ENCODE measurements at regions not wholly inside any gene's neighbourhood (a gene's known extent, or its start where the extent isn't known, plus 50 kb on each side); places are given as distances from the start of the nearest gene placed in this dataset.

GRCh38 chr1:101379950-101380349 lies 143.1 kb downstream of the S1PR1 start (continued):
- TF ChIP-seq, protein P1, sequence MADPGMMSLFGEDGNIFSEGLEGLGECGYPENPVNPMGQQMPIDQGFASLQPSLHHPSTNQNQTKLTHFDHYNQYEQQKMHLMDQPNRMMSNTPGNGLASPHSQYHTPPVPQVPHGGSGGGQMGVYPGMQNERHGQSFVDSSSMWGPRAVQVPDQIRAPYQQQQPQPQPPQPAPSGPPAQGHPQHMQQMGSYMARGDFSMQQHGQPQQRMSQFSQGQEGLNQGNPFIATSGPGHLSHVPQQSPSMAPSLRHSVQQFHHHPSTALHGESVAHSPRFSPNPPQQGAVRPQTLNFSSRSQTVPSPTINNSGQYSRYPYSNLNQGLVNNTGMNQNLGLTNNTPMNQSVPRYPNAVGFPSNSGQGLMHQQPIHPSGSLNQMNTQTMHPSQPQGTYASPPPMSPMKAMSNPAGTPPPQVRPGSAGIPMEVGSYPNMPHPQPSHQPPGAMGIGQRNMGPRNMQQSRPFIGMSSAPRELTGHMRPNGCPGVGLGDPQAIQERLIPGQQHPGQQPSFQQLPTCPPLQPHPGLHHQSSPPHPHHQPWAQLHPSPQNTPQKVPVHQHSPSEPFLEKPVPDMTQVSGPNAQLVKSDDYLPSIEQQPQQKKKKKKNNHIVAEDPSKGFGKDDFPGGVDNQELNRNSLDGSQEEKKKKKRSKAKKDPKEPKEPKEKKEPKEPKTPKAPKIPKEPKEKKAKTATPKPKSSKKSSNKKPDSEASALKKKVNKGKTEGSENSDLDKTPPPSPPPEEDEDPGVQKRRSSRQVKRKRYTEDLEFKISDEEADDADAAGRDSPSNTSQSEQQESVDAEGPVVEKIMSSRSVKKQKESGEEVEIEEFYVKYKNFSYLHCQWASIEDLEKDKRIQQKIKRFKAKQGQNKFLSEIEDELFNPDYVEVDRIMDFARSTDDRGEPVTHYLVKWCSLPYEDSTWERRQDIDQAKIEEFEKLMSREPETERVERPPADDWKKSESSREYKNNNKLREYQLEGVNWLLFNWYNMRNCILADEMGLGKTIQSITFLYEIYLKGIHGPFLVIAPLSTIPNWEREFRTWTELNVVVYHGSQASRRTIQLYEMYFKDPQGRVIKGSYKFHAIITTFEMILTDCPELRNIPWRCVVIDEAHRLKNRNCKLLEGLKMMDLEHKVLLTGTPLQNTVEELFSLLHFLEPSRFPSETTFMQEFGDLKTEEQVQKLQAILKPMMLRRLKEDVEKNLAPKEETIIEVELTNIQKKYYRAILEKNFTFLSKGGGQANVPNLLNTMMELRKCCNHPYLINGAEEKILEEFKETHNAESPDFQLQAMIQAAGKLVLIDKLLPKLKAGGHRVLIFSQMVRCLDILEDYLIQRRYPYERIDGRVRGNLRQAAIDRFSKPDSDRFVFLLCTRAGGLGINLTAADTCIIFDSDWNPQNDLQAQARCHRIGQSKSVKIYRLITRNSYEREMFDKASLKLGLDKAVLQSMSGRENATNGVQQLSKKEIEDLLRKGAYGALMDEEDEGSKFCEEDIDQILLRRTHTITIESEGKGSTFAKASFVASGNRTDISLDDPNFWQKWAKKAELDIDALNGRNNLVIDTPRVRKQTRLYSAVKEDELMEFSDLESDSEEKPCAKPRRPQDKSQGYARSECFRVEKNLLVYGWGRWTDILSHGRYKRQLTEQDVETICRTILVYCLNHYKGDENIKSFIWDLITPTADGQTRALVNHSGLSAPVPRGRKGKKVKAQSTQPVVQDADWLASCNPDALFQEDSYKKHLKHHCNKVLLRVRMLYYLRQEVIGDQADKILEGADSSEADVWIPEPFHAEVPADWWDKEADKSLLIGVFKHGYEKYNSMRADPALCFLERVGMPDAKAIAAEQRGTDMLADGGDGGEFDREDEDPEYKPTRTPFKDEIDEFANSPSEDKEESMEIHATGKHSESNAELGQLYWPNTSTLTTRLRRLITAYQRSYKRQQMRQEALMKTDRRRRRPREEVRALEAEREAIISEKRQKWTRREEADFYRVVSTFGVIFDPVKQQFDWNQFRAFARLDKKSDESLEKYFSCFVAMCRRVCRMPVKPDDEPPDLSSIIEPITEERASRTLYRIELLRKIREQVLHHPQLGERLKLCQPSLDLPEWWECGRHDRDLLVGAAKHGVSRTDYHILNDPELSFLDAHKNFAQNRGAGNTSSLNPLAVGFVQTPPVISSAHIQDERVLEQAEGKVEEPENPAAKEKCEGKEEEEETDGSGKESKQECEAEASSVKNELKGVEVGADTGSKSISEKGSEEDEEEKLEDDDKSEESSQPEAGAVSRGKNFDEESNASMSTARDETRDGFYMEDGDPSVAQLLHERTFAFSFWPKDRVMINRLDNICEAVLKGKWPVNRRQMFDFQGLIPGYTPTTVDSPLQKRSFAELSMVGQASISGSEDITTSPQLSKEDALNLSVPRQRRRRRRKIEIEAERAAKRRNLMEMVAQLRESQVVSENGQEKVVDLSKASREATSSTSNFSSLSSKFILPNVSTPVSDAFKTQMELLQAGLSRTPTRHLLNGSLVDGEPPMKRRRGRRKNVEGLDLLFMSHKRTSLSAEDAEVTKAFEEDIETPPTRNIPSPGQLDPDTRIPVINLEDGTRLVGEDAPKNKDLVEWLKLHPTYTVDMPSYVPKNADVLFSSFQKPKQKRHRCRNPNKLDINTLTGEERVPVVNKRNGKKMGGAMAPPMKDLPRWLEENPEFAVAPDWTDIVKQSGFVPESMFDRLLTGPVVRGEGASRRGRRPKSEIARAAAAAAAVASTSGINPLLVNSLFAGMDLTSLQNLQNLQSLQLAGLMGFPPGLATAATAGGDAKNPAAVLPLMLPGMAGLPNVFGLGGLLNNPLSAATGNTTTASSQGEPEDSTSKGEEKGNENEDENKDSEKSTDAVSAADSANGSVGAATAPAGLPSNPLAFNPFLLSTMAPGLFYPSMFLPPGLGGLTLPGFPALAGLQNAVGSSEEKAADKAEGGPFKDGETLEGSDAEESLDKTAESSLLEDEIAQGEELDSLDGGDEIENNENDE (IDR thresholded peaks at IDR 0.05; ENCODE audit: insufficient replicate concordance, low read length) = no peak
- no peak for TF ChIP-seq TAF1 (IDR thresholded peaks at IDR 0.05; ENCODE audit: low read depth, low read length)
- no peak for TF ChIP-seq RBBP5 (IDR thresholded peaks at IDR 0.05; ENCODE audit: borderline replicate concordance, low read depth, low read length)
- TF ChIP-seq SUZ12 (IDR thresholded peaks at IDR 0.05; ENCODE audit: low read length) = no peak
- no peak for TF ChIP-seq SP1 (IDR thresholded peaks at IDR 0.05; ENCODE audit: low read depth, low read length)
- TF ChIP-seq SP4 (IDR thresholded peaks at IDR 0.05; ENCODE audit: low read length) = no peak
- TF ChIP-seq PHF8 (conservative IDR thresholded peaks at IDR 0.05; ENCODE audit: low read depth, low read length) = no peak
- TF ChIP-seq TBP (IDR thresholded peaks at IDR 0.05; ENCODE audit: low read depth, low read length) = no peak
- TF ChIP-seq KDM4A (IDR thresholded peaks at IDR 0.05; ENCODE audit: low read depth, low read length, severe bottlenecking) = no peak
- TF ChIP-seq KDM1A (IDR thresholded peaks at IDR 0.05; ENCODE audit: borderline replicate concordance, low read length) = no peak
- TF ChIP-seq SRF (IDR thresholded peaks at IDR 0.05; ENCODE audit: low read depth, low read length) = no peak
- no peak for TF ChIP-seq MAFK (IDR thresholded peaks at IDR 0.05; ENCODE audit: low read depth, low read length)
